Lung microvascular endothelial cell (primary cell): ENCODE measurements at regions not wholly inside any gene's neighbourhood (a gene's known extent, or its start where the extent isn't known, plus 50 kb on each side); places are given as distances from the start of the nearest gene placed in this dataset.

ENCODE experiments used
- DNase-seq, 2 donors: peaks; one replicate each; pipeline versions ENCODE4 v3.0.0 to v3.0.0-alpha.2; 2010; ENCODE audit warnings: low read depth in 2 of 2

DNA sequence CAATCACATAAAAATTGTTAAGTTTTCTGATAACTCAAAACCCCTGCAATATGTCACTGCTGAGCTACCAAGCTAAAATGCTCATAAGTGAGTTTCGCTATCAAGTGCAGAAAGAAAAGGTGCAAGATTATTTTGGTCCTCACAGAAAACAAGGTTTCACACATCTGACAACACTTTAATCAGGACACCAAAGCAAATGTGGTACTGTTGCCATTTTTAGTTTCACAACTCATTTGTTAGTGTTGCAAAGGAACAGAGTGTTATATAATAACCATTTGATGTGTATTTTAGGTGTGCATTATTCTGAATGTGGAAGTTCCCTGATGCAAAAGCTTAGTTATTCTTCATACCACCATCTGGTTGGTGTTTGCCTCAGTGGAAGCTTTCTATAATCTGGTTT, 956.2 kb downstream of the DSC3 start:
- no peak for DNase-seq

GRCh38 chr18:30081122-30081521, 961.4 kb downstream of the DSC3 start:
- DNase-seq, result no peak

GRCh38 chr18:30072609-30073385, 969.7 kb downstream of the DSC3 start:
- no peak for DNase-seq

DNA sequence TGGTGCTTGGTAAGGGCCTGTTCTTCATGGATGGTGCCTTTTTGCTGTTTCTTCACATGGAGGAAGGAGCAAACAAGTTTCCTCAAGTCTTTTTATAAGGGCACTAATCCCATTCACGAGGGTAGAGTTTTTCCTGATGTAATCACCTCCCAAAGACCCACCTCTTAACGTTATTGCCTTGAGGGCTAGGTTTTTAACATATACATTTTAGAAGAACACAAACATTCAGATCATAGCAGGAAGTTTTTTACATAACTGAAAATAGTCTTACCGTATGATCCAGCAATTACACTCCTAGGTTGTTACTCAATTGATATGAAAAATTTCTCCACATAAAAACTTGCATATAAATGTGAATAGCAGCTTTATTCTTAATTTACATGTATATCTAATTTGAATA, 976.3 kb downstream of the DSC3 start:
- DNase-seq, result no peak

- no peak for DNase-seq
Observed at GRCh38 chr18:30057398-30057797, 985.1 kb downstream of the DSC3 start.

DNA sequence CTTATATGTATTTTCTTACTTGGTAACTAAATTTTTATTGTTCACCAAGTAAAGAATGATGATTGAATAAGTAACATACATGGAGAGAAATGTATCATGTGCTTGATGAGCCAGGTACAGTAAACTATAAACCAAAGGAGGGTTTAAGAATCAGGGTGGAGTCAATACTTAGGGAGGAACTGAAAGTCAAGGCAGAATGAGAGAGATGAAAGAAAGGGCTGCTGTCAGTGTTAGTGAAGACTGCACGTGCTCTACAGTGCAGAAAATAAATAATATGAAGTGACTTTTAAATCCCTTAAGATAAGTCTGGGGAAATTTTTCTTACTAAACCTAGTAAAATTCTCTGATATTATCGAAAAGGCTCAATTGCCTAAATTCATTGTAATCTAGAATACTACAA, 986.0 kb downstream of the DSC3 start:
- no peak for DNase-seq

- DNase-seq, result no peak
Observed at GRCh38 chr18:30044496-30044895, 998.0 kb downstream of the DSC3 start.

- DNase-seq, result no peak
Observed at GRCh38 chr18:30039201-30039600, 1003.3 kb downstream of the DSC3 start.

GRCh38 chr18:30034818-30035217, 1007.7 kb downstream of the DSC3 start:
- DNase-seq, result no peak

DNA sequence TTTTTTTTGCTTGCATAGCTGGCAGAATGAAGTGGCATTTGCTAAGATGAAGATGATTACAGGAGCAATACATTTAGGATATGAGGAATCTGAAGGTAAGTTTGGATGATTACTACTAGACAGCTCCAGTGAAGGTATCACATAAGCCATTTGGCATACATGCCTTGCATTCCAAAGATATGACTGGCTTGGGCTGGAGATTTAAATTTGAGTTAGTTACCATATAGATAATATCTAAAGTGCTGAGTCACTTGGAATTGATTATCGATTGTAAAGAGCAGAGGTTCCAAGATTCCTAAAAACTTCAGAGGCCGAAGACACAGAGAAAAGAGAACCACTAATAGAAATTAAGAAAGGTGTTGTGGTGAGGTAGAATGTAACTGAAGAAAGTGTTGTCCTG, 1026.4 kb downstream of the DSC3 start:
- DNase-seq, result no peak

- no peak for DNase-seq
Observed at GRCh38 chr18:30004965-30005364, 1037.6 kb downstream of the DSC3 start.

DNA sequence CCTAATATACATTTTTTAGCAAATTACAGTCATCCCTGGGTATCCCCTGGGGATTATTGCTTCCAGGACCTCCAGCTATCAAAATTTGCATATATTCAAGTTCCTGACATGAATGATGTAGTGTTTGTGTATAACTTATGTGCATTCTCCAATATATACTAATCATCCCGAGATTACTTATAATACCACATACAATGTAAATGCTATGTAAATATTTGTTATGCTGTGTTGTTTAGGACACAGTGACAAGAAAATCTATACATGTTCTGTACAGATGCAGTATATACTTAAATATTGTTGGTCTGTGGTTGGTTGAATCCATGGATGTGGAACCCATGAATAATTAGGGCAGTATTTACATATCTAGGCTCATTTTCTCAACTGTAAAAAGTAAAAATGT, 1060.3 kb downstream of the DSC3 start:
- DNase-seq, result no peak

DNA sequence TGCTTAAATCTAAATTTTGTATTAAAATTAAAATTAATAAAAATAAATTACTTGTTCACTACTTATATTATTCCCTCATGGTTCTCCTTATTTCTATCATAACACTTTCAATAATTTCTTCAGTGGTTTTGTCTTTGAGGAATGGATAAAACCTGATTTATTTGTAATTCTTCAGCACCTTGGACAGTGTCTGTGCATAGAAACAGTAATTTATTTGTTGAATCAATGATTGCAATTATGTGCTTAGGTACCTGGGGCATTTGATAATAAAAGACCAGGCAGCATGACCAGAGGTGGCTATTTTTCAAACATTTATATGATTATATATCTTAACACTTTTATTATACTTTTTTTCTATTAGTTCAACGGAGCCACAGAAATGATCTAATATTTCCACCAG, 1062.7 kb downstream of the DSC3 start:
- DNase-seq, result no peak

DNA sequence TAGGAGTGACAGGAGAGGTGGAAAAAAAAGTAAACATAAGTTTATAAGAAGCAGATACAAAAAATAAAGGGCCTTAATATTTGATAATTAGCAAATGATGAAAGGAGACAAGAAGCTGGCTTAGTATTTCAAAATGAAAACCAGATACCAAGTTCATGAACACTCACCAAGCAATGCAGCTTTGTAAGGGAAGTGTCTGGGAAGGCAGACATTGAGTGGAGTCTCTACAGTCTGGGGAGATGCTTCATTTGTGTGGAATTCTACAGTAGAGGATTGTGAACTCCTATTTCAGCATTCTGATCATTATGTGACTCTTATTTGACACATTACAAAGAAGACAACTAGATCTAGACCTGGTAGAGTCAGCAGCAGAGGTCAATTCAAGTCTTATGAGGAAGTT, 1072.7 kb downstream of the DSC3 start:
- no peak for DNase-seq

- no peak for DNase-seq
Observed at GRCh38 chr18:29962579-29962978, 1080.0 kb downstream of the DSC3 start.

DNA sequence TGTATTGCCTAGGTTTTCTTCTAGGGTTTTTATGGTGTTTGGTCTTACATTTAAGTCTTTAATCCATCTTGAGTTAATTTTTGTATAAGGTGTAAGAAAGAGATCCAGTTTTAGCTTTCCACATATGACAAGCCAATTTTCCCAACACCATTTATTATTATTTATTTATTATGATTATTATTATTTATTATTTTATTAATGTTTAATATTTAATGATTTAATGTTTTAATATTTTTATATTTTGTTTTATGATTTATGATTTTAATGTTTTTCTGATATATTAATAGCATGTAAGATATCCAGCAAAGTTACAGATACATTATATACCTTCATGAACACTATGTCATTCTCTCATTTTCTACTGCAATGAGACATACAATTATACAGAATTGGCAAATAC, 1082.0 kb downstream of the DSC3 start:
- DNase-seq, result no peak

DNA sequence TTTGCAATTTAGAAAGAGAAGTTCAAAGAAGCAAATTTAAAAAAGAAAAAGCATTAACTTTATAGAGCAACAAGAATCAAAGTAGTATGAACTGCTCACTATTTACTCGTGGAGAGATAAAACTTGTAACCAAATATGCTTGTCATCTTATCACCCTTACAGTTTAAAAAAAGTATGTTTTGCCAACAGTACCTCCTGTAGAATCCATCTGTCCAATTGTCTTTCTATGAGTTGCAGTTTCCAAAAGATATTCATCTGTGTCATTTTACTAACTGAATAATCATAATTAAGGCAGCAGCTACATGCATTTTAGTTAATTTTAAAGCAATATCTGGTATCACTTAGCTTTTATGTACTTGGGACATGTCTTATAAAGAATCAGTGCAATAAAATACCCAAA, 1112.3 kb downstream of the DSC3 start:
- DNase-seq, result no peak

- no peak for DNase-seq
Observed at GRCh38 chr18:29928081-29928480, 1114.5 kb downstream of the DSC3 start.

GRCh38 chr18:29925566-29925965, 1117.0 kb downstream of the DSC3 start:
- DNase-seq, result no peak

DNA sequence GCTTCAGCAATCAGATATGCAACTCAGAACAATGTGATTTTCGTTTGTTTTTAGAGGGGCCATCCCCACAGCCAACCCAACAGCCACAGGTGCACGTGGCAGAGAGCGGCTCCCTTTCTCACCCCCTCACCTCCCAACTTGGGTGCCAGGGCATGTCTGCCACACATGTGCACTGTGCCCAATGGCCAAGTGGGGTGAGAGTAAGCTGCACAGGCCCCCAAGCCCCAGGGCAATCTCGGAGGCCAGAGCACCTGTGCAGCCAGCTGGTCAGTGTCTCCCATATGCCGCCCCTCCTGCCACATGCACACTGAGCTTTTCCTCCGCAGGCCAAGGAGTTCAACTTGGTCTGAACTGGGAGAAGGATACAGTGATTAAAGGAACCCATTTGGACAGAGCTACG, 1130.2 kb downstream of the DSC3 start:
- DNase-seq, result no peak

GRCh38 chr18:29892960-29893558, 1149.5 kb downstream of the DSC3 start:
- DNase-seq, result peak in 1 of 2 donors; percentile 30

DNA sequence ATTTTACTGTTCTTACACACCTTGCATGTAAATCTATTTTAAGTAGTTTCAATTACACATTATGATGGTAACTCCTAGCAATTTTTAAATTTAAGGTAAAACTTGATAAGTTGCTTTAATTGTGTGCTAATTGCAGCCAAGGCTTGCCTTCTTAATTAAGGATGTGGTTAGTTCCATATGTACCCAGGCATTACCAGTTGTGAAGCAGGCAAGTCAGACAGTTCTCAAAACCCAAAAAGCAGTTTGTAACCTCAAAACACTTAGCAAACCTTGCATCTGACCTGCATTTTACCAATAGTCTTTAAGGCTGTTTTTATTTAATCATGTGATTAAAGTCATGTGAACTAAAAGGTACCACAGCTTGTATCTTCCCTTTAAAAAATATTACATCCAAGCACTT, 1159.4 kb downstream of the DSC3 start:
- DNase-seq, result no peak

GRCh38 chr18:29882620-29883019, 1159.9 kb downstream of the DSC3 start:
- DNase-seq, result no peak

DNA sequence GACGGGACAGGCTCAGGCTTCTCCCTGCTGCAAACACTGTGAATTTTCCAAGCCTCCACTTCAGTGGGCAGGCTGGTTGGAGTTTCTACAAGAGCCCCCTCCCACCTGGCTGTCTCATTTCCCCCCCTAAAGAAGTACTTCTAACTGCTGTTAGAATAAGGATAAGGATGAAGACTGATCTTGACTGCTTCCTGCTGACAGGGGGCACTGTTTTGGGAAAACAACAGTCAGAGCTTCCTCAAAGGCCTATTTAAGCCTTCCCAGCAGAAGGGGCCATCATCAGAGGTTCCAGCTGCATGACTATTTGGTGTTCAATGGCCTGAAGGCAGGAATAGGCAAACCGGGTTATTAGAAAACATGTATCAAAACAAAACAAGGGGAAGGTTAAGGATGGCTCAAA, 1162.8 kb downstream of the DSC3 start:
- no peak for DNase-seq
